HG02759 (cell line): ENCODE measurements at regions not wholly inside any gene's neighbourhood (a gene's known extent, or its start where the extent isn't known, plus 50 kb on each side); places are given as distances from the start of the nearest gene placed in this dataset.

ENCODE experiments used
- ATAC-seq: cut with Tn5 transposase; IDR thresholded peaks from one replicate; pipeline ENCODE4 v1.9.1; 2021; ENCODE audit warnings: mild to moderate bottlenecking, moderate library complexity; ENCODE audit not compliant: unreplicated experiment

DNA sequence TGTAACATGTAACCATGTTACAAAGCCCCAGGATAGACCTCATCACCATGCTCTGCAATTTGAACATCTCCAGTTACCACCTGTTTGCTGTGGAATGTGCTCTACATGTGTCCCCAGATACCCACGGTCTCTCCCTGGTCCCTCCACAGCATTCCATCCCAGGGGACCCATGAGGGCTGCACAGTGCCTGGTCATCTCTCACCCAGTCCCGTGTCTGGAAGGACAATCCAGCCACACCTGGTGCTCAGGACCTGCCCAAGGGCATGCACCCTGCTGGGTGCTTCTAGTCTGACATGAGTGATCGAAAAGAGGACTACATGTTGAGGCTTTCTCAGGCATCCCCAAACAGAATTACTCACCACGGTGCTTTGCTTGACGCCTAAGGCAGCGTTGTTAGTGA is 119.6 kb upstream of the ATP10A start:
- no peak for ATAC-seq

GRCh38 chr15:25981114-25981513 is 118.0 kb upstream of the ATP10A start:
- no peak for ATAC-seq

DNA sequence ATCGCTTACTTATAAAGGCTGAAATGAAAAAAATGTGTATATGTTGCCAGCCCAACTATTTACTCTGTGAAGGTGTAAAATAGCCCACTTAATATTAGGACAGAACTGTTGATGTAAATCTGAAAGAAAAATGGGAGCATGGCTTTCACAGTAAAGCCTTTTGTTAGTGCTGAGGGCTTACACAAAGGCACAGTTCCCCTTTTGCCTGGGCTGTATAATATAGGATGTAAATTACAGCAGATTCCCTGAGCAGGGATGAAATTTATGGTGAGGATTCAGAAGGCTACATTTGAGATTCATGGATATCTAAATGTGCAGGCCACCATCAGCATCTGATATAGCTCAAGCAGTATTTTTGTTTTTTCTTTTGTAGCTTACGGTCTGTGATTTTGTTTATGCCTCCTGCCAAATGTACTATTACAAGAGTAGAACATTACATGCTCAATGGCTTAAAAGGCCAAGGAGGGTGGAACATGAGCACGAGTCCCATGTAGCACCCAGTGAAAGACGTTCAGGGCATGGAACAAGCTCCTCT is 109.1 kb upstream of the ATP10A start:
- ATAC-seq = no peak

DNA sequence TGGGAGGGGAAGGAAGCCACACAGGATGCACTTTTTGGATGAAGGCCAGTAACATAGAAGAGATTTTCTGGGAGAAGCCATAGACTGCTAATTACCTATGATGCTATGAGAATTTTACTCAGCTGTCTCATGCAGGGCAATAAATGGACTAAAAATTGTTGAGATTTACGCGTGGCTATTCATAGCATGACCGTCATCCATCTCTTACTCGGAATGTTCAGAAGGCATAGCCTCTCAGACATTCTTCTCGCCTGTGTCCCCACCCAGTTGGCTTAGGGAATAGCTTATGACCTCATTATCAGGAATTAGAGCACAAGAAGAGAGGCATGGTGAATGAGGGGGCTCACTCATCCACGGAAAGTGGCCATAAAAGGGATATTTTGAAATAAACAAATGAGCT is 107.9 kb upstream of the ATP10A start:
- ATAC-seq = no peak

DNA sequence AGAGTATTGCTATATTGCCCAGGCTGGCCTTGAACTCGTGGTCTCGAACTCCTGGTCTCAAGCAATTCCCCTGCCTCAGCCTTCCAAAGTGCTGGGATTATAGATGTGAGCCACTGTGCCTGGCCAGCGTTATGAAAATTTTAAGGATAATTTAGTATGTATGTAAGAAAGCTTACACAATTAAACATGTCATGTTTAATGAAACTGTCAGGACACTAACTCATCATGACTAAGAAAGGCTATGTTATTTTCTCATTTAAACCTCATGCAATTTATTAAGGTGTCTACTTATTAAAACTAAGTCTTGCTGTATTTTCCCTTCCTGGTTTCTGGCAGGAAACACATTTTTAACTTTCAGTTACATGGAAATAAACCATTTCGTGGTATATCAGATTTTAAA is 106.8 kb upstream of the ATP10A start:
- ATAC-seq = no peak

DNA sequence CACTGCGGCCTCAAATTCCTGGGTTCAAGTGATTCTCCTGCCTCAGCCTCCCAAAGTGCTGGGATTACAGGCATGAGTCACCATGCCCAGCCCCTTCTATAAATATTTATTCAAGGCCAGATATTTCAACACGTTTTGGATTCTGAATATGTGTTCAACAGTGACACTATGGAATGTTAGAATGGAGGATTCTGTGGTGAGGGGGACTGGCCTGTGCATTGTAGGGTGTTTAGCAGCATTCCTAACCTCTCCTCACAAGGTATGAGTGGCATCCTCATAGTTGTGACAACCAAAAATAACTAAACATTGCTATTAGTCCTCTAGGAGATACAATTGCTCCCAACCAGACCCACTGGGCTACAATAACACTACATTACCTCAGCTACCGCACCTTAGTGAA is 104.0 kb upstream of the ATP10A start:
- no peak for ATAC-seq

- ATAC-seq = no peak
These were observed 102.2 kb upstream of the ATP10A start for GRCh38 chr15:25965326-25965725.

DNA sequence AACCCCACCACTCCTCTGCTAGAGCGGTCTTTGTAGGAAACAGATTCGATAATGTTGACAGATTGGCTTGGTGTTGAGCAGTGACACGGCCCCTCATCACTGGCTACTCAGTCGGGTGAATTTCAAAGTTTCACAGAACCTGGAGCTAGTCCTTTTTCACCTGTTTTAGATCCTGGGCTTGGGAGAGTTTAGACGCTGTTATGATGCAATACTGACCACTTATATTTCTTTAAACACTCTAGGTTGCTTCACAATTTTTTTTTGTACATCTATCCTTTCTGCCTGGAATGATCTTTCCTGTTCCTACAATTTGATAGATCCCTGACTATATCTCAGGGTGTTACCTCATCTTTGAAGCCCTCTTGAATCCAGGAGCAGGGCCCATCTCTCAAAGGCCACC is 97.1 kb upstream of the ATP10A start:
- ATAC-seq = no peak

GRCh38 chr15:25959100-25959499 is 96.0 kb upstream of the ATP10A start:
- no peak for ATAC-seq

DNA sequence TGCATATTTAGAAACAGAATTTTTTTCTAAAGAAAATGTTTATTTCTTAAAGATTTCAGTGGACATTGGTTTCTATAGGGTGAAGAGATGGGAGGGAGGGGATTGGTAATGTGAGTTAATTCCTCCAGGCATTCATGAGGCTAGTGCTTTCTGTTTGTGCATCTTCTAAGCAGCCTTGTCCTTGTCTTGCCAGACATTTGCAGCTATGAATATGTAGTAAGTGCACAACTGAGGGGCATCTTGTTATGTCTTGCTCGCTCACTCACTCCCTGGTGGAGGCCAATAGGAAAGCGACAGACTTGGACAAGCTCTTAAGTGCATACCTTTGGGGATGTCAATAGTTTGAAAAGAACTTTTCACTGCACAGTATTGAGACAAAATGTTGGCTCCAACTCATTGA is 92.5 kb upstream of the ATP10A start:
- ATAC-seq = no peak

GRCh38 chr15:25954398-25954797 is 91.3 kb upstream of the ATP10A start:
- ATAC-seq = no peak

- ATAC-seq = no peak
These were observed 86.9 kb upstream of the ATP10A start for GRCh38 chr15:25950014-25950413.

GRCh38 chr15:25947323-25948314 is 84.5 kb upstream of the ATP10A start:
- no peak for ATAC-seq

DNA sequence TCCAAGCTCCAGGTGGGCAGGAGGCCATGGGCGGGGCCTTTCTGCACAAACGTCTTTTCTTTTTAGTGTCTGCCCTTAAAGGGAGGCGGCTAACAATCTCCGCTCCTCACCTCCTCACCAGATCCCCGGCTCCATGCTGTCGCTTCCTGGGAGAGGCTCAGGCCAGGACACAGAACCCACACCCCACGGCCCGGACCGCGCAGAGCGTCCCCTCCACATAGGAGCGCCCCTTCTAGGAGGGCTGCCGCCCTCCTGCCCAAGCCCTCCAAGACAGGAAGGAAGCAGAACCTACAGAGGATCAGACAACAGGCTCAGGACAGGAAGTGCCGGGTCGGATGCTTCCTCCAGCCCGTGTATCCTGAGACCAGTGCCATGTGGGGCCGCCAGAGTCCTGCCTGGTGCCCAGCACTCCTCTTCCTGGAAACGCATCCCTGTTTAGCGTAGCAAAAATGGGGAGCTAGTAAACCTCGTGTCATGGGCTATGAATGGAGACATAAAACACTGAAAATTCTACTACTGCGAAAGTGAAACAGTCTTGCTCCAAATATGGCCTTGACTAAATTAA is 83.2 kb upstream of the ATP10A start:
- ATAC-seq = no peak

DNA sequence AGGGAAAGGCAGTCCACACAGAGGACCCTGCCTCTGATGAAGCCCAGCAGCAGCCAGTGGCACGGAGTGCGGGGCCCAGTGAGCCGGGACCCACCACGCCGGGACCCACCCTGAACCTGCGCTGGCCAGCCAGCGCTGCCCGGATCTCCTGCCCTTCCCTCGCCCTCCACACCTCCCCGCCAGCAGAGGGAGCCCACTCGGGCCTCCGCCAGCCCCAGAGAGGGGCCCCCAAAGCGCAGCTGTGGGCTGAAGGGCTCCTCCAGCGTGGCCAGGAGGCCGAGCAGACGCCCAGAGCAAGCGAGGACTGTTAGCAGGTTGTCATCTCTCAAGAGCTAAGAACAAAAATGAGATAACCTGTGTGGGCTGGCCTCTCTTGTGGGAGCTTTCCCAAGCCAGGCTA is 81.3 kb upstream of the ATP10A start:
- ATAC-seq = no peak

DNA sequence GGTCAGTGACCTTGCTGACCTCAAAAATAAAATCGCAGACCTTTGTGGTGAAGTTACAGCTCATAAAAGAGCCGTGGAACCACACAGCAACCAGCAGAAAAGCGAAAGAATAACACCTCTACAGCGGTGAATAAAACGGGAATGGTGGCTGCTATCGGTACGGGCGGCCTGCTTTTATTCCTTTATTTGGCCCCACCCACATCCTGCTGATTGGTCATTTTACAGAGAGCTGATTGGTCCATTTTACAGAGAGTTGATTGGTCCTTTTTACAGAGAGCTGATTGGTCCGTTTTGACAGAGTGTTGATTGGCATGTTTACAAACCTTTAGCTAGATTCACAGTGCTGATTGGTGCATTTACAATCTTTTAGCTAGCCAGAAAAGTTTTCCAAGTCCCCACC is 80.7 kb upstream of the ATP10A start:
- no peak for ATAC-seq

DNA sequence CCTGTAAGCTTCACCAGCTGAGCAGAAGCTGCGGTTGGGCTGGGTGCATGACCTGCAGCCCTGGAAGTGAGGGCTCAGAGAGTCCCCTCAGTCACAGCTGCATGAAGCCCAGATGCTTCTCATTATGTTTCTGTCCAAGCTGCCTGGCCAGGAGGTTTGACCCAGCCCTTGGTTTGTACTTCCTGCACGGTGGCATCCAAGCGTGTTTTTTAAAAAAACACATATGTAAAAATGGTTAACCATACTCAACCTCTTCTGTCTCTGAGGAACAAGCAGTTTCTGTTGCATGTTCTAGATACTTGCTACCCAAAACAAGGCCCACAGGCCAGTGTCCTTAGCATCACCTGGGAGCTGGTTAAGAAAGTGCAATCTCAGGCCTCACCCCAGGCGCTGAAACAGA is 76.0 kb upstream of the ATP10A start:
- ATAC-seq = peak; percentile 97

- ATAC-seq = no peak
These were observed 74.7 kb upstream of the ATP10A start for GRCh38 chr15:25937796-25938195.

GRCh38 chr15:25936004-25936403 is 72.9 kb upstream of the ATP10A start:
- no peak for ATAC-seq

- ATAC-seq = peak; percentile 88
These were observed 70.5 kb upstream of the ATP10A start for GRCh38 chr15:25933456-25934158.

DNA sequence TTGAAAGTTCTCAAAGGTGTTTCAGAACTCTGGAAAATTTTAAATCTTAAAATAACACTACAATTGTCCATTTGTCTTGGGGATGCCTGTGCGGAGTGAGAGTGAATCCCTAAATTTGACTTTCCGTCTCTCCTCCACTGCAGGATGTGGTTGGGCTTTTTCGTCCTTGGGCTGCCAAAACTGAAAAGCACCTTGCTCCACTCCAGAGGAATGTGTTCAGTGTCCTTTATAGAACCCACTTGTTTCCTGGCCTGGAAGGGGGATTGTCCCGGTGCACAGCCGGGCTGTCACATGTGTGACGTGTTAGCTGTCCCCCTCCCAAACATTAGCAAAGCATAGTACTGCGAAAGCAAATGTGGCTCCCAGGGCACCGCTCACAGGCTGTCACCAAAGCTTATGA is 69.6 kb upstream of the ATP10A start:
- ATAC-seq = no peak

DNA sequence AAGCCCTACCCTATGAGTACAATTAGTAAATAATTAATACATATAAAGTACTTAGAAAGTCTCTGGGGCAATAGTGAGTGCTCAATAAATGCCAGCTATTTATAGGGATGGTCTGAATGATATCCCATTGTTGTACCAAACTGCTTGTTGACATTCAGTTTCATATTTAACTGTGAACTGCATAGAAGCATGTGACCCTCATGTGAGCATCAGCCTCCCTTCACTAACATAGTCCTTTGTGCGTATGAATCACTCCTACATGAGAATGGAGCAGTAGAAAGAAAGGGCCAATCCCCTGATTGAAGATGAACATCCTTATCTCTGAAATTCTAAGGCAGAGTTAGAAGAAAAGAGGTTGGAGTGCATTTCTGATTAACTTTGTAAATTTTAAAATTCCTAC is 68.7 kb upstream of the ATP10A start:
- ATAC-seq = no peak
